ENCODE measurements at regions not wholly inside any gene's neighbourhood (a gene's known extent, or its start where the extent isn't known, plus 50 kb on each side); places are given as distances from the start of the nearest gene placed in this dataset.
"Not testable (repeated sequence)": the region's sequence is repeated elsewhere in the genome, so short reads cannot be mapped to it uniquely, and the experiment has no call there.

GRCh38 chr1:206311611-206312273 lies 108.4 kb downstream of the SRGAP2 start:
- DNase-seq (ENCODE audit: low read depth, low spot score) = not testable (repeated sequence)

GRCh38 chr1:206312274-206312665 lies 108.9 kb downstream of the SRGAP2 start:
- DNase-seq (ENCODE audit: low read depth, low spot score) = not testable (repeated sequence)

GRCh38 chr1:206314951-206315636 lies 111.8 kb downstream of the SRGAP2 start:
- not testable (repeated sequence) for DNase-seq (ENCODE audit: low read depth, low spot score)

GRCh38 chr1:206316901-206317300 lies 113.6 kb downstream of the SRGAP2 start:
- DNase-seq (ENCODE audit: low read depth, low spot score) = not testable (repeated sequence)

- DNase-seq (ENCODE audit: low read depth, low spot score) = not testable (repeated sequence)
Observed at GRCh38 chr1:206317878-206318514, 114.7 kb downstream of the SRGAP2 start.

- DNase-seq (ENCODE audit: low read depth, low spot score) = not testable (repeated sequence)
Observed at GRCh38 chr1:206320227-206320626, 116.9 kb downstream of the SRGAP2 start.

DNA sequence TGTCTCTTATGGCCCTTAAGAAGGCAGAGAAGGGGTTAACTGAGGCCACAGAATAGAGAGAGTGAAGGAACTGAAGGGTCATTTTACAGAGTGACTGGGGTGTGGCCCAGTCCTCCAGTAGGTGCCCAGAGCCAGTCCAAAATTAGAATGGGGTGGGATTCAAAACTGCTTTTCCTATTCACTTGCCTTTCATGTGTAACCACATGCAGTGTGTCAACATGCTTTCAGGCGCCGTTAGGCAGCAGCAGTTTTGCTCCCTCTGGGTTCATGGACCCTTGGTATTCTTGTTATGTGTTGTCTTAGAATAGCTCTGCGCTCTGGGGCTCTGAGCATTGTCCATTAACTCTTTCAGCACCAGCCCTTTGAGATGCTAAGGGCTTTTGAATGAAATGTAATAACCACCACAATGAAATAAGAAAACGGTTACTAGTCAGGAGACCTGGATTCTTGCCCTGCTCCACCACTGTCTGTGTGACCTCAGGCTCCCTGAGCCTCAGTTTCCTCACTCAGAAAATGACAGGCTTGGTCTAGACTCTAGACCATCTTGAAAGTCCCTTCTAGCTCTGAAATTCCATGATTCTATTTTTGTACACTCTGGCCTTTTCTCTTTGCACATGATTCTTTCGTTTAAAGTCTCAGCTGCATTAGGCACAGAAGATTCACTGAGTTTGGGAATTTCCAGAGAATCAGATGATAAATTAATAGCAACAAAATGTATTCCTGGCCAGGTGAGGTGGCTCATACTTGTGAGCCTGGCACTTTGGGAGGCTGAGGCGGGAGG lies 123.0 kb downstream of the SRGAP2 start:
- not testable (repeated sequence) for DNase-seq (ENCODE audit: low read depth, low spot score)

- DNase-seq (ENCODE audit: low read depth, low spot score) = not testable (repeated sequence)
Observed at GRCh38 chr1:206331597-206331996, 128.3 kb downstream of the SRGAP2 start.

DNA sequence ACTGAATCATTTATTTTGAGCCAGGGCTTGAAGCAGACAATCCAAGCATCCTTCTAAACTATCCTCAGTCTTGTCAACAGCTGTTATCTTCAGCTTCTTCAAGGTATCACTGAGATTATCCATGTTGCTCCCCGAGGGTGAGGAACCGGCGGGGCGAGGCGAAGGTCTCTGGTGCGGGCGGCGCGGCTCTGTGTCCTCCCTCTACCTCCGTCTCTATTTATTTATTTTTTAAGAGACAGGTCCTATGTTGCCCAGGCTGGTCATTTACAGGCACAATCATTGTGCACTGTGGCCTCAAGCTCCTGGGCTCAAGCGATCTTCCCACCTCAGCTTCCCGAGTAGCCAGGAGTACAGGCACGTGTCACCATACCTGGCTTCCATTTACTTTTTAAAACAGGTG lies 130.0 kb downstream of the SRGAP2 start:
- DNase-seq (ENCODE audit: low read depth, low spot score) = not testable (repeated sequence)

GRCh38 chr1:206333897-206334296 lies 130.6 kb downstream of the SRGAP2 start:
- not testable (repeated sequence) for DNase-seq (ENCODE audit: low read depth, low spot score)

DNA sequence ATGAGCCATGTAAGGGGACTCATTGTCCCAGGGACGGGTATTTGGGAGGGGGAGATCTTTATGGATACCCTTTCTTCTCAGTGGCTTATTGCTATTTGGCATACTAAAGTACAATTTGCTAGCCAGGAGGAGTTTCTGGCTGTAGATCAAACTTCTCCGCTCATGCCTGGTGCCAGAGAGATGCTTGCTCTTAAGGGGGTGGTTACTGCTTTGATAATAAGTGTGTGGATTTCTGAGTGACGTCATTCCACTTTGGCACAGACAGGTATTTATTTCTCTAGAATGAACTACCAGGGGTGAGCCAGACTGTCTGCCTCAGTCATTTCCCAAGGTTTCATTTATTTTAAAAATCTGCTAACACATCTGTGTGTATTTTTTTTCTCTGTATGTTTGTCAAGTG lies 131.1 kb downstream of the SRGAP2 start:
- DNase-seq (ENCODE audit: low read depth, low spot score) = not testable (repeated sequence)

GRCh38 chr1:206335162-206335561 lies 131.8 kb downstream of the SRGAP2 start:
- not testable (repeated sequence) for DNase-seq (ENCODE audit: low read depth, low spot score)

DNA sequence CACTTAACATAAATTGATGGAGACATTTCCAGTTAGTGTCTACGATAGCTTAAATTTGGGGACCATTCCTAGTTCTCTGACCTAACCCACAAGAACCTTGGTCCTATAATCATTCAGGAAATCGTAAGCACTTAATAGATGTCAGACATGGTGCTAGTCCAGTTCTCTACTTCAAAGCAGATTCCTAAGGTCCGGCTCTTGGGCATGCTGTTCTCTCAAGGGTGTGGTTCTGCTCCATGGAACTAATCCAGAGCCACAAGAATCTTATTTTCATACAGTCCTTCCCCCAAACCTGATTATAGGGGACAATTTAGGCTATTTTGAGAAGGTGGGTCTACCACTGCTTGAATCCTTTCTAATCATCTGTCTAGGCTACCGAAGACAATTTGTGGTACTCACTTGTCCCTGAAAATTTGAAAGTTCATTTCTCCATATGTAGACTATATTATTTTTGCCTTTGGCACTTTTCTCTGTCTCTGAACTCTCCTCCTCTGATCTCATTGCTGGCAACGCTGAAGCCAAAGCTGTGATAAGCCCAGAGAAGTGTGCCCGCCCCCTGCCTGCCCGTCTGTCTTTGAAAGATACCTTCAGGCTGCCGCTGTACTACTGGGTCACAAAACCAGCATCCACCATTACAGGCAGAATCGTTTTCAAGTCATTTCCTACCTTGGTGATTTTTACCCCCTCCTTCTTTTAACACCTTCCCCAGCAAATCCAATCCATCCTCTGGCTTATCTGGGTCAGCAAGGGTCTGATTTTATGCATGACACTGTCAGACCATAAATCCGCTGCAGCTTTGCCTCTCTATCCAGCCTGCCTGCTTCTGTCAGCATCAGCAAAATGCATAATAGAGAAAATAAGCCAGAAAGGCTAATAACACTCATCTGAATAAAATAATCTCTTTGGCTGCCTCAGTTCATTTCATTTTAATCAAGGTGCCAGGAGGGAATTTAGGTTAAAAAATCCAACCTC lies 132.8 kb downstream of the SRGAP2 start:
- DNase-seq (ENCODE audit: low read depth, low spot score) = not testable (repeated sequence)

- DNase-seq (ENCODE audit: low read depth, low spot score) = not testable (repeated sequence)
Observed at GRCh38 chr1:206337024-206337423, 133.3 kb upstream of the IKBKE start.

- DNase-seq (ENCODE audit: low read depth, low spot score) = not testable (repeated sequence)
Observed at GRCh38 chr1:206350493-206351275, 119.6 kb upstream of the IKBKE start.

- not testable (repeated sequence) for DNase-seq (ENCODE audit: low read depth, low spot score)
Observed at GRCh38 chr1:206351276-206352052, 118.8 kb upstream of the IKBKE start.

DNA sequence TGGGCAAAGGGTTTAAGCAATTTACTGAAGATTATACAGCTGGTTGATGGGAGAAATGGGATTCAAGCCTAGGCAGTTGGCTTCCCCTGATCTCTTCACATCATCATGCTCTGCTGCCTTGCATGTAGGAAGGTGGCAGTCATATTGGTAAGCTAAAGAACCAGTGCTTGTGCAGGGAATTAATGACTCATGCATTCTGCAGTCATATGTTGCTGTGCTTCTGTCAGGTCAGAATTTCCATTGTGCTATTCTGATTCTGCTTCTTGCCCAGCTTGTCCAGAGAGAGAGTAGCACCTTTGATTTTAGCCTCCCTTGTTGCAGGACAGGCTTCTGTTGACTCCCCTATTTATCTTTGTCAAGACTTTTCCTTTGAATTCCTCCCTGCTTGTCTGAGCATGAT lies 114.0 kb upstream of the IKBKE start:
- DNase-seq (ENCODE audit: low read depth, low spot score) = not testable (repeated sequence)

DNA sequence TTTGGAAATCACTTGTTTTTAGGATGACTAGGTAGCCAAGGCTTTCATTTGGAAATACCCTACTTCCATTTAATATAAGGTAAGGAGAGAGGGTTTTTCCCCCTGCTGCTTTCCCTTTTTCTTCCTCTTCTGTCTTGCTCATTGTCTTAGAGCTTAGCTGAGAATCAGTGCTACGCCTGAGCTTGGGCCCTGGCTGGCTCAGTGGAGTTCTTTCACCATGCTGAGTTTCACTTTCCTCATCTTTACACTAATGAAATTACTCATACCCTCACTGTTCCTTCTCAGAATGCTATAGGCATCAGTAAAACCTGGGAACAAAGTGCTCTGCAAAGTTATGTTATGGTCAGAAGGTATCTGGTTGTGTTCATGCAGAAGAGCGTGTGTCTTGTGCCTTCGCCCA lies 112.3 kb upstream of the IKBKE start:
- not testable (repeated sequence) for DNase-seq (ENCODE audit: low read depth, low spot score)

- not testable (repeated sequence) for DNase-seq (ENCODE audit: low read depth, low spot score)
Observed at GRCh38 chr1:206358771-206359170, 111.5 kb upstream of the IKBKE start.
